ENCODE measurements at regions not wholly inside any gene's neighbourhood (a gene's known extent, or its start where the extent isn't known, plus 50 kb on each side); places are given as distances from the start of the nearest gene placed in this dataset.

DNA sequence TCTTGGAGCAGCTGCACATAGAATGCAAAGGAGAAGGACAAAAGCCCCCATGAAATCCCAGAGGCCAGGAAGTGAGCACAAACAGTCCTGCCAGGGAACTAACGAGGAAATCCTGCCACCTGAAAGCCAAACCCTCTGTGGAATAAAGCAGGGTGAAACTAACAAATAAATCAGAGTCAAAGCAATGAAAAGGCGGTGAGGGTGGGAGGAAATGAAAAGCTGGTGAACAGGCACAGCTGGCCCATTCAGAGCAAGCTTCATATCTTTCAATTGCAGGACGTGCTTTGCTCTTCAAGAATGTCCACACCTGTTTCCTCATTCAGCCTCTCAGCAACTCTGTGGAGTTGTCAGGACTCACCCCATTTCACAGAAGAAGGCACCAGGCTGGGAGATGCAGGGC lies 108.1 kb downstream of the ABCC12 start:
- Histone ChIP-seq H3K36me3 (ENCODE audit: control insufficient read depth, insufficient read depth, low read length) (no peaks in the 10 kb centered on the region), H3K4me3 (ENCODE audit: low read length) (no peak overlapping the region), H3K27ac (ENCODE audit: low read depth, low read length) (no peak overlapping the region), H3K9ac (ENCODE audit: extremely low read depth, low read length, poor library complexity, severe bottlenecking) (no peak overlapping the region), H3K27me3 (ENCODE audit: control insufficient read depth, insufficient read depth, low read length, poor library complexity, severe bottlenecking) (no peaks in the 10 kb centered on the region), H3K4me1 (ENCODE audit: control insufficient read depth, insufficient read depth, low read length) (peaks cover 16% of the 10 kb centered on the region), H3K9me3 (ENCODE audit: control insufficient read depth, low read length) (peaks cover 4% of the 10 kb centered on the region)
- TF ChIP-seq, protein P1, sequence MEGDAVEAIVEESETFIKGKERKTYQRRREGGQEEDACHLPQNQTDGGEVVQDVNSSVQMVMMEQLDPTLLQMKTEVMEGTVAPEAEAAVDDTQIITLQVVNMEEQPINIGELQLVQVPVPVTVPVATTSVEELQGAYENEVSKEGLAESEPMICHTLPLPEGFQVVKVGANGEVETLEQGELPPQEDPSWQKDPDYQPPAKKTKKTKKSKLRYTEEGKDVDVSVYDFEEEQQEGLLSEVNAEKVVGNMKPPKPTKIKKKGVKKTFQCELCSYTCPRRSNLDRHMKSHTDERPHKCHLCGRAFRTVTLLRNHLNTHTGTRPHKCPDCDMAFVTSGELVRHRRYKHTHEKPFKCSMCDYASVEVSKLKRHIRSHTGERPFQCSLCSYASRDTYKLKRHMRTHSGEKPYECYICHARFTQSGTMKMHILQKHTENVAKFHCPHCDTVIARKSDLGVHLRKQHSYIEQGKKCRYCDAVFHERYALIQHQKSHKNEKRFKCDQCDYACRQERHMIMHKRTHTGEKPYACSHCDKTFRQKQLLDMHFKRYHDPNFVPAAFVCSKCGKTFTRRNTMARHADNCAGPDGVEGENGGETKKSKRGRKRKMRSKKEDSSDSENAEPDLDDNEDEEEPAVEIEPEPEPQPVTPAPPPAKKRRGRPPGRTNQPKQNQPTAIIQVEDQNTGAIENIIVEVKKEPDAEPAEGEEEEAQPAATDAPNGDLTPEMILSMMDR (conservative IDR thresholded peaks at IDR 0.05): no peak
- no peaks in the 10 kb centered on the region for H3K27me3 Mint-ChIP-seq (ENCODE audit: insufficient read depth)
- no peak for DNase-seq
- H3K4me3 Mint-ChIP-seq: no peak overlapping the region
- no peaks in the 10 kb centered on the region for H3K36me3 Mint-ChIP-seq (ENCODE audit: low read depth)
- H3K9me3 Mint-ChIP-seq: no peaks in the 10 kb centered on the region
- WGBS, 2 experiments (ENCODE audit: insufficient coverage in 1 of 2, insufficient read length in 1 of 2): 90 to 97% methylated on average over 3 of the region's 3 CpGs
- peaks cover 35% of the 10 kb centered on the region for H3K4me1 Mint-ChIP-seq
- no peak overlapping the region for H3K27ac Mint-ChIP-seq

DNA sequence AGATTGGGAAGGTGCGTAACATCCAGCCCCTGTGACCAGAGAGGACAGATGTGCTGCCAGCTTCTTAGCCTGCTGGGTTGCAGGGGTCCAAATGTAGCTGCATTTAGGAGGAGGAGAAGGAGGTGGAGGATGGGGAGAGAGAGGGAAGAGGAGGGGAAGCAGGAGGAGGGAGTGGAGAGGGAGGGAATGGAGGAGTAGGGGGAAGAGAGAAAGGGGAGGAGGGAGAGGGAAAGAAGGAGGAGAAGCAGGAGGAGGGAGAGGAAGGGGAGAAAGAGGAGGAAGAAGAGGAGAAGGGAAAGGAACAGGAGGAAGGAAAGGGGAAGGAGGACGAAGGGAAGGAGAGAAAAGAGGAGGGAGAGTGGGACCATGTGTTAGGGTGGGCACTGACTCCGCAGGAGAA lies 108.6 kb downstream of the ABCC12 start:
- H3K4me3 Mint-ChIP-seq: no peak overlapping the region
- no peaks in the 10 kb centered on the region for H3K9me3 Mint-ChIP-seq
- no peak overlapping the region for H3K27ac Mint-ChIP-seq
- TF ChIP-seq, protein P1 (conservative IDR thresholded peaks at IDR 0.05): no peak
- no peak overlapping the region for H3K27ac ChIP-seq (ENCODE audit: low read depth, low read length)
- H3K4me1 Mint-ChIP-seq: peaks cover 30% of the 10 kb centered on the region
- WGBS, 2 experiments (ENCODE audit: insufficient coverage in 1 of 2, insufficient read length in 1 of 2): 89 to 92% methylated on average over 2 to 3 of the region's 3 CpGs
- no peak overlapping the region for H3K4me3 ChIP-seq (ENCODE audit: low read length)
- DNase-seq: no peak
- no peaks in the 10 kb centered on the region for H3K27me3 Mint-ChIP-seq (ENCODE audit: insufficient read depth)
- H3K4me1 ChIP-seq (ENCODE audit: control insufficient read depth, insufficient read depth, low read length): peaks cover 13% of the 10 kb centered on the region
- H3K36me3 ChIP-seq (ENCODE audit: control insufficient read depth, insufficient read depth, low read length): no peaks in the 10 kb centered on the region
- no peaks in the 10 kb centered on the region for H3K36me3 Mint-ChIP-seq (ENCODE audit: low read depth)
- H3K27me3 ChIP-seq (ENCODE audit: control insufficient read depth, insufficient read depth, low read length, poor library complexity, severe bottlenecking): no peaks in the 10 kb centered on the region
- peaks cover 4% of the 10 kb centered on the region for H3K9me3 ChIP-seq (ENCODE audit: control insufficient read depth, low read length)
- H3K9ac ChIP-seq (ENCODE audit: extremely low read depth, low read length, poor library complexity, severe bottlenecking): no peak overlapping the region

DNA sequence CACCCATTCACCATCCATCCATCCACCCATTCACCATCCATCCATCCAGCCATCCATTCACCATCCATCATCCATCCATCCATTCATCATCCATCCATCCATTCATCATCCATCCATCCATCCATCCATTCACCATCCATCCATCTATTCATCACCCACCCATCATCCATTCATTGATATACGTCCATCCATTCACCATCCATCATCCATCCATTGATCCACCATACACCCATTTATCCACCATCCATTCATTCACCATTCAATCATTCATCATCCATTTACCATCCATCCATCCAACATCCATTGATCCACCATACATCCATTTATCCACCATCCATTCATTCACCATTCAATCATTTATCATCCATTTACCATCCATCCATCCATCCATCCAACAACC lies 111.7 kb downstream of the ABCC12 start:
- no peaks in the 10 kb centered on the region for H3K36me3 ChIP-seq (ENCODE audit: control insufficient read depth, insufficient read depth, low read length)
- no peak overlapping the region for H3K9ac ChIP-seq (ENCODE audit: extremely low read depth, low read length, poor library complexity, severe bottlenecking)
- WGBS, 2 experiments (ENCODE audit: insufficient coverage in 1 of 2, insufficient read length in 1 of 2): 90 to 100% methylated on average over 1 of the region's 1 CpG
- Mint-ChIP-seq H3K36me3 (ENCODE audit: low read depth) (no peaks in the 10 kb centered on the region), H3K27ac (no peak overlapping the region), H3K4me3 (no peak overlapping the region), H3K9me3 (no peaks in the 10 kb centered on the region), H3K27me3 (ENCODE audit: insufficient read depth) (no peaks in the 10 kb centered on the region), H3K4me1 (peaks cover 8% of the 10 kb centered on the region)
- H3K27ac ChIP-seq (ENCODE audit: low read depth, low read length): no peak overlapping the region
- no peak for DNase-seq
- peaks cover 4% of the 10 kb centered on the region for H3K9me3 ChIP-seq (ENCODE audit: control insufficient read depth, low read length)
- H3K27me3 ChIP-seq (ENCODE audit: control insufficient read depth, insufficient read depth, low read length, poor library complexity, severe bottlenecking): no peaks in the 10 kb centered on the region
- TF ChIP-seq, protein P1 (conservative IDR thresholded peaks at IDR 0.05): no peak
- H3K4me1 ChIP-seq (ENCODE audit: control insufficient read depth, insufficient read depth, low read length): no peaks in the 10 kb centered on the region
- H3K4me3 ChIP-seq (ENCODE audit: low read length): no peak overlapping the region

All from endodermal cell (in vitro differentiated cells).